H9 (cell line): ENCODE measurements at regions not wholly inside any gene's neighbourhood (a gene's known extent, or its start where the extent isn't known, plus 50 kb on each side); places are given as distances from the start of the nearest gene placed in this dataset.

Source experiments
- DNase-seq: peaks from one replicate; pipeline ENCODE4 v3.0.0-alpha.2; 2017
- H2AFZ ChIP-seq: one replicate; pipeline ENCODE4 v1.6.1; 2013; ENCODE audit warnings: mild to moderate bottlenecking, low read length, control low read depth, moderate library complexity
- H2AK5ac ChIP-seq: 2 replicates; pipeline ENCODE4 v1.6.1; 2013; ENCODE audit warnings: low read length, control low read depth, mixed read lengths; ENCODE audit not compliant: insufficient read length
- H2BK120ac ChIP-seq: one replicate; pipeline ENCODE4 v1.6.1; 2013; ENCODE audit warnings: low read depth, mild to moderate bottlenecking, low read length, control low read depth, inconsistent platforms; ENCODE audit not compliant: poor library complexity, severe bottlenecking
- H2BK12ac ChIP-seq: 2 replicates; pipeline ENCODE4 v1.6.1; 2013; ENCODE audit warnings: low read length, control low read depth, mixed read lengths, low read depth; ENCODE audit not compliant: insufficient read length
- H2BK15ac ChIP-seq: 2 replicates; pipeline ENCODE4 v1.6.1; 2013; ENCODE audit warnings: low read depth, low read length, control low read depth
- H2BK20ac ChIP-seq: one replicate; pipeline ENCODE4 v1.6.1; 2013; ENCODE audit warnings: low read depth, mild to moderate bottlenecking, low read length, control low read depth, inconsistent platforms; ENCODE audit not compliant: poor library complexity, severe bottlenecking
- H2BK5ac ChIP-seq: 2 replicates; pipeline ENCODE4 v1.6.1; 2013; ENCODE audit warnings: low read length, control low read depth, mixed read lengths; ENCODE audit not compliant: insufficient read length
- H3K14ac ChIP-seq: 2 replicates; pipeline ENCODE4 v1.6.1; 2013; ENCODE audit warnings: low read length, control low read depth; ENCODE audit not compliant: insufficient read depth
- H3K18ac ChIP-seq: 2 replicates; pipeline ENCODE4 v1.6.1; 2013; ENCODE audit warnings: low read depth, mild to moderate bottlenecking, mixed read lengths, low read length, control low read depth; ENCODE audit not compliant: insufficient read length
- H3K23ac ChIP-seq: 2 replicates; pipeline ENCODE4 v1.6.1; 2013; ENCODE audit warnings: low read length, control low read depth, mixed read lengths, low read depth; ENCODE audit not compliant: insufficient read length
- H3K23me2 ChIP-seq: 2 replicates; pipeline ENCODE4 v1.6.1; 2013; ENCODE audit warnings: low read depth, mild to moderate bottlenecking, mixed read lengths, low read length, control low read depth; ENCODE audit not compliant: insufficient read length, poor library complexity, severe bottlenecking
- H3K27ac ChIP-seq: 2 replicates; pipeline ENCODE4 v1.5.1; 2013; ENCODE audit warnings: low read length, control low read depth, mixed read lengths, low read depth; ENCODE audit not compliant: insufficient read length
- H3K27me3 ChIP-seq: 2 replicates; pipeline ENCODE4 v1.6.1; 2013; ENCODE audit warnings: low read length, control low read depth, inconsistent platforms; ENCODE audit not compliant: insufficient read depth
- H3K4ac ChIP-seq: 2 replicates; pipeline ENCODE4 v1.6.1; 2013; ENCODE audit warnings: low read depth, mild to moderate bottlenecking, control low read depth, inconsistent platforms, low read length, moderate library complexity
- H3K4me1 ChIP-seq: 2 replicates; pipeline ENCODE4 v1.6.1; 2013; ENCODE audit warnings: low read length, control low read depth, inconsistent platforms; ENCODE audit not compliant: insufficient read depth
- H3K4me2 ChIP-seq: 2 replicates; pipeline ENCODE4 v1.6.1; 2013; ENCODE audit warnings: low read length, control low read depth, mixed read lengths; ENCODE audit not compliant: insufficient read length, insufficient read depth
- H3K56ac ChIP-seq: 2 replicates; pipeline ENCODE4 v1.6.1; 2013; ENCODE audit warnings: low read depth, mild to moderate bottlenecking, mixed read lengths, low read length, control low read depth; ENCODE audit not compliant: insufficient read length
- H3K79me1 ChIP-seq: 2 replicates; pipeline ENCODE4 v1.6.1; 2013; ENCODE audit warnings: low read depth, mild to moderate bottlenecking, moderate library complexity, low read length, control low read depth, inconsistent platforms; ENCODE audit not compliant: insufficient read depth, poor library complexity, severe bottlenecking
- H3K79me2 ChIP-seq: 2 replicates; pipeline ENCODE4 v1.6.1; 2013; ENCODE audit warnings: low read length, control low read depth, inconsistent platforms; ENCODE audit not compliant: insufficient read depth
- H3K9ac ChIP-seq: 2 replicates; pipeline ENCODE4 v1.6.1; 2013; ENCODE audit warnings: low read length, control low read depth, mixed read lengths; ENCODE audit not compliant: insufficient read length; ENCODE audit errors: extremely low read depth
- H3K9me3 ChIP-seq: one replicate; pipeline ENCODE4 v1.6.1; 2013; ENCODE audit warnings: low read depth, low read length, inconsistent platforms; ENCODE audit not compliant: control insufficient read depth
- H3T11ph ChIP-seq: one replicate; pipeline ENCODE4 v1.6.1; 2013; ENCODE audit warnings: mild to moderate bottlenecking, low read length, control low read depth, inconsistent platforms
- H4K20me1 ChIP-seq: one replicate; pipeline ENCODE4 v1.6.1; 2013; ENCODE audit not compliant: control insufficient read depth, insufficient read length, insufficient read depth
- H4K5ac ChIP-seq: 2 replicates; pipeline ENCODE4 v1.6.1; 2013; ENCODE audit warnings: low read depth, mild to moderate bottlenecking, mixed read lengths, low read length, control low read depth; ENCODE audit not compliant: insufficient read length
- H4K8ac ChIP-seq: replicated peaks from 2 replicates; pipeline ENCODE4 v1.6.1; 2013; ENCODE audit warnings: low read length, control low read depth, mixed read lengths, low read depth; ENCODE audit not compliant: insufficient read length
- H4K91ac ChIP-seq: 2 replicates; pipeline ENCODE4 v1.6.1; 2013; ENCODE audit warnings: low read depth, mild to moderate bottlenecking, moderate library complexity, mixed read lengths, low read length, control low read depth; ENCODE audit not compliant: insufficient read length
- H3K27ac Mint-ChIP-seq, 3 experiments: 2 replicates in 2 of 3; 3 replicates in 1 of 3; pipeline ENCODE4 v1.8.0; 2020 to 2021; ENCODE audit warnings: mixed read lengths in 3 of 3, mild to moderate bottlenecking in 1 of 3, moderate library complexity in 1 of 3
- H3K27me3 Mint-ChIP-seq: 2 replicates; pipeline ENCODE4 v1.8.0; 2021; ENCODE audit warnings: low read depth, mild to moderate bottlenecking, moderate library complexity, mixed read lengths
- H3K36me3 Mint-ChIP-seq, 3 experiments: 2 replicates in 2 of 3; 3 replicates in 1 of 3; pipeline ENCODE4 v1.8.0; 2020 to 2021; ENCODE audit warnings: low read depth in 3 of 3, mixed read lengths in 3 of 3; ENCODE audit not compliant: insufficient read depth in 1 of 3
- H3K4me1 Mint-ChIP-seq, 2 experiments: 2 replicates each; pipeline ENCODE4 v1.8.0; 2020; ENCODE audit warnings: mixed read lengths in 2 of 2
- H3K4me3 Mint-ChIP-seq, 2 experiments: 2 replicates in 1 of 2; 3 replicates in 1 of 2; pipeline ENCODE4 v1.8.0; 2020 to 2021; ENCODE audit warnings: mild to moderate bottlenecking in 2 of 2, mixed read lengths in 2 of 2, moderate library complexity in 1 of 2
- H3K9me3 Mint-ChIP-seq, 2 experiments: 2 replicates in 1 of 2; 3 replicates in 1 of 2; pipeline ENCODE4 v1.8.0; 2020; ENCODE audit warnings: mild to moderate bottlenecking in 2 of 2, mixed read lengths in 2 of 2, moderate library complexity in 1 of 2
- CTCF ChIP-seq: fragments of 200-600 bp; sonication (generic); conservative IDR thresholded peaks from 3 replicates; pipeline ENCODE4 v1.8.0; 2021; ENCODE audit warnings: antibody characterized with exemption, mild to moderate bottlenecking
- WGBS: extraction: QIAGEN DNeasy Blood & Tissue Kit; methylation state at CpG from one replicate; pipeline ENCODE4 v1.1.7; 2013; ENCODE audit warnings: missing lambda C conversion rate, low lambda C conversion rate, mixed read lengths; ENCODE audit not compliant: insufficient read length; ENCODE audit errors: extremely low coverage; 5-methylcytosine and 5-hydroxymethylcytosine counted together

GRCh38 chr2:83534416-83534815, 924.7 kb downstream of the SUCLG1 start:
- Histone ChIP-seq H3K14ac (no peak overlapping the region), H3K18ac (no peak overlapping the region), H2BK120ac (no peak overlapping the region), H3K4me2 (no peak overlapping the region), H2AK5ac (no peak overlapping the region), H4K8ac (no peak overlapping the region), H2BK20ac (no peak overlapping the region), H2BK12ac (no peak overlapping the region), H3K79me1 (no peaks in the 10 kb centered on the region), H3K23me2 (no peaks in the 10 kb centered on the region), H3K79me2 (no peaks in the 10 kb centered on the region), H2AFZ (no peak overlapping the region), H4K5ac (no peak overlapping the region), H3K4me1 (no peaks in the 10 kb centered on the region; the same call in 1 of the 2 replicates), H3K4ac (no peak overlapping the region), H3K9me3 (no peaks in the 10 kb centered on the region), H3K23ac (no peak overlapping the region), H2BK15ac (no peak overlapping the region), H3K27ac (no peak overlapping the region), H3K27me3 (no peaks in the 10 kb centered on the region; the same call in 1 of the 2 replicates), H4K91ac (no peak overlapping the region), H3K56ac (no peak overlapping the region), H2BK5ac (no peak overlapping the region), H3K9ac (no peak overlapping the region), H3T11ph (no peak overlapping the region), H4K20me1 (no peaks in the 10 kb centered on the region)
- WGBS = no CpG with 5 or more reads among the region's 2 CpGs
- H3K9me3 Mint-ChIP-seq = no peaks in the 10 kb centered on the region
- H3K4me1 Mint-ChIP-seq = peaks cover 5 to 21% of the 10 kb centered on the region in 2 experiments
- no peaks in the 10 kb centered on the region for H3K36me3 Mint-ChIP-seq
- H3K27ac Mint-ChIP-seq = no peak overlapping the region
- TF ChIP-seq CTCF = no peak
- H3K4me3 Mint-ChIP-seq = no peak overlapping the region
- no peak for DNase-seq
- no peaks in the 10 kb centered on the region for H3K27me3 Mint-ChIP-seq
